K562 (cell line): ENCODE measurements at regions not wholly inside any gene's neighbourhood (a gene's known extent, or its start where the extent isn't known, plus 50 kb on each side); places are given as distances from the start of the nearest gene placed in this dataset.

Experiments
- CHD4 ChIP-seq: fragments of 200-600 bp; sonication (generic); IDR thresholded peaks from 3 replicates; pipeline ENCODE4 v1.6.1; 2012; ENCODE audit warnings: low read depth, mild to moderate bottlenecking, mixed read lengths, low read length, inconsistent platforms; ENCODE audit not compliant: insufficient read depth, insufficient replicate concordance, poor library complexity, severe bottlenecking
- MAX ChIP-seq: sonication (generic); formaldehyde crosslinking; IDR thresholded peaks from 2 replicates; pipeline ENCODE4 v1.9.0; 2022; ENCODE audit warnings: mild to moderate bottlenecking, missing genetic modification reagents
- YY1 ChIP-seq, 3 experiments: IDR thresholded peaks; 2 replicates each; pipeline ENCODE4 v1.6.1; 2011; ENCODE audit warnings: low read length in 2 of 3, mild to moderate bottlenecking in 2 of 3, moderate library complexity in 2 of 3, borderline replicate concordance in 1 of 3, control low read depth in 1 of 3, low read depth in 1 of 3; ENCODE audit not compliant: insufficient read depth in 3 of 3, insufficient replicate concordance in 2 of 3, control insufficient read depth in 1 of 3, insufficient read length in 1 of 3; ENCODE audit errors: extremely low read depth in 1 of 3

DNA sequence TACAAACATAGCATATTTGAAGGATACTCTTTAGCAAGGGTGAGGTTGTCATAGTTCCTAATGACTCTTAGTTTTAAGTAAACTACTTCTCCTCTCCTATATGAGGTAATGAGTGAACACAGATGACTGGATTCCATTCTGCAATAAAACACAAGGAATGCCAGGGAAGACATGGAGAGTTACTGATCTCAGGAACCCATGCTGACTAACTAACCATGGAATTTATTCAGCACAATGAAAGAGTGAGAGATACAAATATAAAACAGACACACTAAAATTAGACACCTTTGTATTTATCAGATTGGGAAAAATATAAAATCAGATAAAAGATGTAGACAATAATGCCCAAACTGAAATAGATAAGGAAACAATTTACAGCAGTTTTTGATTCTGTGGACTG is 1525.9 kb upstream of the SLC10A2 start:
- TF ChIP-seq MAX (CRISPR knock-in tag): no peak
- TF ChIP-seq YY1 (IDR thresholded peaks at IDR 0.05; ENCODE audit: borderline replicate concordance in 1 of 3, control insufficient read depth in 1 of 3, extremely low read depth in 1 of 3, insufficient read depth in 3 of 3, insufficient read length in 1 of 3, insufficient replicate concordance in 2 of 3, low read depth in 1 of 3, low read length in 2 of 3): no peak
- no peak for TF ChIP-seq CHD4
